Gastrocnemius medialis (tissue), 4 donors: ENCODE measurements at regions not wholly inside any gene's neighbourhood (a gene's known extent, or its start where the extent isn't known, plus 50 kb on each side); places are given as distances from the start of the nearest gene placed in this dataset.

ENCODE experiments used
- CTCF ChIP-seq, 5 experiments: fragments of 450-650 bp in 3 of 5; fragments of 200-600 bp in 2 of 5; sonication (generic) in 2 of 5; IDR thresholded peaks in 4 of 5; conservative IDR thresholded peaks in 1 of 5; 1 replicate in 4 of 5; 2 replicates in 1 of 5; pipeline ENCODE4 v1.5.1; 2016 to 2019; ENCODE audit warnings: antibody characterized with exemption in 5 of 5, mild to moderate bottlenecking in 3 of 5, moderate library complexity in 3 of 5
- POLR2A ChIP-seq, 2 donors: fragments of 450-650 bp; IDR thresholded peaks; one replicate each; pipeline ENCODE4 v1.6.1; 2017; ENCODE audit warnings: antibody characterized with exemption in 2 of 2, mild to moderate bottlenecking in 2 of 2, moderate library complexity in 2 of 2

GRCh38 chr3:16104156-16104555 lies 70.3 kb upstream of the GALNT15 start:
- TF ChIP-seq POLR2A (IDR thresholded peaks at IDR 0.05) (no peak), CTCF (IDR thresholded peaks at IDR 0.05 in 4 of 5, conservative IDR thresholded peaks at IDR 0.05 in 1 of 5) (no peak)
